ENCODE measurements at regions not wholly inside any gene's neighbourhood (a gene's known extent, or its start where the extent isn't known, plus 50 kb on each side); places are given as distances from the start of the nearest gene placed in this dataset.

DNA sequence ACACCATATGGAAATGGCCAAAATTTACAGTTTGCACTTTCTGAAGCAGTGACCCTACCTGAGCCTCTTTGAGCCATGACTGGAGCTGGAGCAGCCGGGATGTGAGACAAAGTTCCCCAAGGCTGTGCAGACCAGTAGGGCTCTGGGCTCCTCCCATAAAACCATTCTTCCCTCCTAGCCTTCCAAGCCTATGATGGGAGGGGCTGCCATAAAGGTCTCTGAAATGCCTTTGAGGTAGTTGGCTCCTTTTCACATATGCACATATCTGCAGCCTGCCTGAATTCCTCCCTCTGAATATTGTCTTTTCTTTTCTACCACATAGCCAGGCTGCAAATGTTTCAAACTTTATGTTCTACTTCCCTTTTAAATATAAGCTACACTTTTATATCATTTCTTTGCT, 516.6 kb upstream of the POM121L12 start:
- Histone ChIP-seq H3K27ac (ENCODE audit: low read depth, low read length) (no peak overlapping the region), H3K9me3 (ENCODE audit: low read length) (no peaks in the 10 kb centered on the region), H3K27me3 (ENCODE audit: control insufficient read depth in 1 of 2, insufficient read depth in 2 of 2, low read length in 2 of 2) (no peaks in the 10 kb centered on the region)

DNA sequence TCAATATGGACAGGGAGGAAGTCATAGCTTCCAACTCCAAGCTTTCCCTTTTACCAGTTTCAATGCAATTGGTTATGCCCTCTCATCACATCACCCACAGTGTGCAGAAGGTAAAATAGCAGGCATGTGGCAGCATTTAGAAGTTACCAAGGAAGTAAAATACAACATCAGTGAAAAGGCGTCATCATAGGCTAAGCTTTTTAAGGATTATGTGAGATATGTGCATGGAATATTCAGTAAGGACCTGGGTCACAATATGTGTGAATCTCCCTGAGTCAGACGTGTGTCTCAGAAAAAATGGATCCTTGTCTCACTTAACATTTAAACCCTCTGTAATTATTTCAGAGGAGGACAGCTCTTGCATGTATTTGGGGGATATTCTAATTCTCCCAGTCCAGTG, 522.8 kb upstream of the POM121L12 start:
- H3K36me3 ChIP-seq (ENCODE audit: insufficient read depth, low read length), result no peaks in the 10 kb centered on the region
- H3K27me3 ChIP-seq (ENCODE audit: control insufficient read depth in 1 of 2, insufficient read depth in 2 of 2, low read length in 2 of 2), result no peaks in the 10 kb centered on the region
- H3K4me3 ChIP-seq (ENCODE audit: low read depth in 1 of 2, low read length in 2 of 2), result no peak overlapping the region
- H3K9me3 ChIP-seq (ENCODE audit: low read length), result no peaks in the 10 kb centered on the region
- no peaks in the 10 kb centered on the region for H3K4me1 ChIP-seq (ENCODE audit: insufficient read depth, low read length)
- H3K9ac ChIP-seq (ENCODE audit: low read length), result no peak overlapping the region
- H3K27ac ChIP-seq (ENCODE audit: low read depth, low read length), result no peak overlapping the region

More for the DNA sequence above, 516.6 kb upstream of the POM121L12 start:
- no peaks in the 10 kb centered on the region for H3K4me1 ChIP-seq (ENCODE audit: insufficient read depth, low read length)
- no peaks in the 10 kb centered on the region for H3K36me3 ChIP-seq (ENCODE audit: insufficient read depth, low read length)
- H3K9ac ChIP-seq (ENCODE audit: low read length), result no peak overlapping the region
- no peak overlapping the region for H3K4me3 ChIP-seq (ENCODE audit: low read depth in 1 of 2, low read length in 2 of 2)

DNA sequence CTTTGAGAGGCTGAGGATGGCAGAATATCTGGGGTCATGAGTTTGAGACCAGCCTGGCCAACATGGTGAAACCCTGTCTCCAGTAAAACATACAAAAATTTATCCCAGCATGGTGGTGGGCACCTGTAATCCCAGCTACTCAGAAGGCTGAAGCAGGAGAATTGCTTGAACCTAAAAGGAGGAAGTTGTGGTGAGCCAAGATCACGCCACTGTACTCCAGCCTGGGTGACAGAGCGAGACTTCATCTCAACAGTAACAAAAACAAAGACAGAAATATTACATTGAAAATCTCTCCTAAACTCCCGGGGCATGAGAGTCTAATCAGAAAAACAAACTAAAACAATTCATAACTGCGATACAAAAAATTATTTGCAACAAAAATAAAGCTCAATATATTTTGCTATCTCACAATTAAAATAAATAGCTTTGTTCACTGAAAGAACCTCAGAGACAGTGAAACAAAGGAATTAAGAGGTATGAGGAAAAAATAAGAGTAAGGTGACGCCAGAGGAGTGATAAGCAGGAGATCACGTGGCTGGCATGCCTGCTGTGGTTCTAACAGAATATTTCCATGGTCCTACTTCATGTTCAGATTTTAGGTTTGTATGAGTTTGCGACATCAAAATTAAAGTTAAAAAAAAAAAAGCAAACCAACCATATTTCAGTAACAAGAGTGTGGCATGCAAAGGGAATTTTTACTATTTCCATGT, 527.7 kb upstream of the POM121L12 start:
- Histone ChIP-seq H3K9me3 (ENCODE audit: low read length) (no peaks in the 10 kb centered on the region), H3K36me3 (ENCODE audit: insufficient read depth, low read length) (no peaks in the 10 kb centered on the region), H3K4me3 (ENCODE audit: low read depth in 1 of 2, low read length in 2 of 2) (no peak overlapping the region), H3K27ac (ENCODE audit: low read depth, low read length) (no peak overlapping the region), H3K27me3 (ENCODE audit: control insufficient read depth in 1 of 2, insufficient read depth in 2 of 2, low read length in 2 of 2) (no peaks in the 10 kb centered on the region), H3K9ac (ENCODE audit: low read length) (no peak overlapping the region), H3K4me1 (ENCODE audit: insufficient read depth, low read length) (no peaks in the 10 kb centered on the region)

DNA sequence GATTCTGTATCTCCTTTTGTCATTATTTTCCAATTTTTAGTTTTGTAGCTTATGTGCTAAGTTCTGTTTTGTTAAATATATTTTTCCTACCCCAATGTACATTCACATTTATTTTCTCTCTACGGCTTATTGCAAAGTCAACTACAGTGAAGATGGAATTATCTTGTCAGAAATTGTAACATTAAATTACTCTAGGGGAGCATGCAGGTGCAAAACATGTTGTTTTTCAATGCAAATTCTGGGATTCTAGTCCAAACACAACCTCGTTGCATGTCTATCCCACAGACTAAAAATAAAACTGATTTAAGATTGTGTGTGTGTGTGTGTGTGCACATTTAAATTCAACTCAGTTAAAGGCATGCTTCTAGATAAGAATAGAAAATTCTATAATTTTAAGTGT, 529.1 kb upstream of the POM121L12 start:
- Histone ChIP-seq H3K27ac (ENCODE audit: low read depth, low read length) (no peak overlapping the region), H3K4me1 (ENCODE audit: insufficient read depth, low read length) (no peaks in the 10 kb centered on the region), H3K36me3 (ENCODE audit: insufficient read depth, low read length) (no peaks in the 10 kb centered on the region), H3K9ac (ENCODE audit: low read length) (no peak overlapping the region), H3K27me3 (ENCODE audit: control insufficient read depth in 1 of 2, insufficient read depth in 2 of 2, low read length in 2 of 2) (no peaks in the 10 kb centered on the region), H3K9me3 (ENCODE audit: low read length) (no peaks in the 10 kb centered on the region), H3K4me3 (ENCODE audit: low read depth in 1 of 2, low read length in 2 of 2) (no peak overlapping the region)

DNA sequence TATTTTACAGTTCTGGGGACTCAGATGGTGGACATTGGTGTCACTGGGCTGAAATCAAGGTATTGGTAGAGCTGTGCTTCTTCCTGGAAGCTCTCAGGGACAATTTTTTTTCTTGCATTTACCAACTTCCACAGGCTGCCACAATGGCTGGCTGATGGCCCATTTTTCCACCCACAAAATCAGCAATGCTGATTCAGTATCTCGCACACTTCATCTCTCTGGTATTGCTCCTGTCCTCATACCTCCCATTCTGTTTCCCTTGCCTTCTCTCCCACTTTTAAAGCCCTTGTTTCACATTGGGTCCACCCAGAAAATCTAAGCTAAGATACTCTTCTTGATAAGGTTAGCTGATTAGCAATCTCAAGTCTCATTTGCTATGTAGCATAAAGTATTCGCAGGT, 530.9 kb upstream of the POM121L12 start:
- Histone ChIP-seq H3K9ac (ENCODE audit: low read length) (no peak overlapping the region), H3K36me3 (ENCODE audit: insufficient read depth, low read length) (no peaks in the 10 kb centered on the region), H3K27me3 (ENCODE audit: control insufficient read depth in 1 of 2, insufficient read depth in 2 of 2, low read length in 2 of 2) (no peaks in the 10 kb centered on the region), H3K4me1 (ENCODE audit: insufficient read depth, low read length) (peaks cover 4% of the 10 kb centered on the region), H3K27ac (ENCODE audit: low read depth, low read length) (no peak overlapping the region), H3K4me3 (ENCODE audit: low read depth in 1 of 2, low read length in 2 of 2) (no peak overlapping the region), H3K9me3 (ENCODE audit: low read length) (no peaks in the 10 kb centered on the region)

DNA sequence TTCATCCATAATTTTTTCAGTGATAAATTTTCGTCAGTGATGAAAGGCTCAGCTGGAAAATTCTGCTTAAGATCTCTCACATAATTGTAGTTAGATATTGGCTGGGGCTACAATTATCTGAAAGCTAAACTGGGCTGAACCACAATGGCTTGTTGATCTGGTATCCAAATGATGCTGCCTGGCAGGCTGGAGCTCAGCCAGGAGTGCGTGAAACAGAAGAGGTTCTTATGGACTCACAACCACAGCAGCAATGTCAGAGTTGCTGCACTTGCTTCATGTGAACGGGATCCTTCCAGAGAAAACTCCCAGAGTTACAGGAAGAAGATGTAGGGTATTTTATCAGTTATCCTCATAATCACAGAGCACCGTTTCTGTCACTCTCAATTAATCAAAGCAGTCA, 533.2 kb upstream of the POM121L12 start:
- H3K9ac ChIP-seq (ENCODE audit: low read length), result no peak overlapping the region
- H3K4me1 ChIP-seq (ENCODE audit: insufficient read depth, low read length), result peaks cover 4% of the 10 kb centered on the region
- H3K27me3 ChIP-seq (ENCODE audit: control insufficient read depth in 1 of 2, insufficient read depth in 2 of 2, low read length in 2 of 2), result no peaks in the 10 kb centered on the region
- no peak overlapping the region for H3K27ac ChIP-seq (ENCODE audit: low read depth, low read length)
- no peaks in the 10 kb centered on the region for H3K9me3 ChIP-seq (ENCODE audit: low read length)
- no peak overlapping the region for H3K4me3 ChIP-seq (ENCODE audit: low read depth in 1 of 2, low read length in 2 of 2)
- no peaks in the 10 kb centered on the region for H3K36me3 ChIP-seq (ENCODE audit: insufficient read depth, low read length)

DNA sequence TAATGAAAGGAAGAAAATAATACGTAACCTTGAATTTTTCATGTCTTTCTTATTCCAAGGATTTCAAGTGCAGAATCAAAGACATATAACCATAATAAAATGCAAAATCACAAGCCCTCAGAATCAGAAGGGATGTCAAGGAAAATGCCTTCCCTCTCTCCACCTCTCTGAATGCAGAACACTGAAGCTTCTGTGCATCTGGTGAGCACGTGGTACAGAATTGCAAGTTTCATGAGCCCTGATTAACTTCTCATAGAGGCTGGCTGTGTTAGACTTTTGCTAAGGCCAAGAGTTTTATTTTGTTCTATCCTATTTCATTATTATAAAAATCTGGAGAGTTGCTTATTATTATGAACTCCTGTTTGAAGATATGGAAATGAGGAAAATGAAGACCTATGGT, 533.7 kb upstream of the POM121L12 start:
- Histone ChIP-seq H3K27ac (ENCODE audit: low read depth, low read length) (no peak overlapping the region), H3K9ac (ENCODE audit: low read length) (no peak overlapping the region), H3K27me3 (ENCODE audit: control insufficient read depth in 1 of 2, insufficient read depth in 2 of 2, low read length in 2 of 2) (no peaks in the 10 kb centered on the region), H3K9me3 (ENCODE audit: low read length) (no peaks in the 10 kb centered on the region), H3K4me1 (ENCODE audit: insufficient read depth, low read length) (peaks cover 4% of the 10 kb centered on the region), H3K36me3 (ENCODE audit: insufficient read depth, low read length) (no peaks in the 10 kb centered on the region), H3K4me3 (ENCODE audit: low read depth in 1 of 2, low read length in 2 of 2) (no peak overlapping the region)

DNA sequence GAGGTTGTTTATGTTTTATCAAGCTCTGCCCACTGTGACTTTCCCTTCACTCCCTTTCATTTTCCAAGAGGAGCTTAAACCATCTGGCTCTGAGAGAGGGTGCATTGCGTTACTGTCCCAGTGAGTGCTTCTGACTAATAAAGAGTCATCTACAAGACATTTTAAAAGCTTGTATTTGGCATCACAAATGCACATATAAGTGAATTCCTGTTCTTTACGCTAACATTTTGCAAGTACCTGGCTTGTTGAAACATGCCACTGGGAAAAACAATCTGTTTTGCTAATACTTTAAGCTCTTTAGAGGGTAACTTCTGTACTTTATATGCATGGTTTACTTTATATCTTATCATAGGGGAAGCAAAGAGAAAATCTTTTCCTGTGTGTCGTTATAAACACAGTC, 534.6 kb upstream of the POM121L12 start:
- no peak overlapping the region for H3K9ac ChIP-seq (ENCODE audit: low read length)
- peaks cover 4% of the 10 kb centered on the region for H3K4me1 ChIP-seq (ENCODE audit: insufficient read depth, low read length)
- no peak overlapping the region for H3K27ac ChIP-seq (ENCODE audit: low read depth, low read length)
- H3K27me3 ChIP-seq (ENCODE audit: control insufficient read depth in 1 of 2, insufficient read depth in 2 of 2, low read length in 2 of 2), result no peaks in the 10 kb centered on the region
- H3K4me3 ChIP-seq (ENCODE audit: low read depth in 1 of 2, low read length in 2 of 2), result no peak overlapping the region
- H3K9me3 ChIP-seq (ENCODE audit: low read length), result no peaks in the 10 kb centered on the region
- no peaks in the 10 kb centered on the region for H3K36me3 ChIP-seq (ENCODE audit: insufficient read depth, low read length)

DNA sequence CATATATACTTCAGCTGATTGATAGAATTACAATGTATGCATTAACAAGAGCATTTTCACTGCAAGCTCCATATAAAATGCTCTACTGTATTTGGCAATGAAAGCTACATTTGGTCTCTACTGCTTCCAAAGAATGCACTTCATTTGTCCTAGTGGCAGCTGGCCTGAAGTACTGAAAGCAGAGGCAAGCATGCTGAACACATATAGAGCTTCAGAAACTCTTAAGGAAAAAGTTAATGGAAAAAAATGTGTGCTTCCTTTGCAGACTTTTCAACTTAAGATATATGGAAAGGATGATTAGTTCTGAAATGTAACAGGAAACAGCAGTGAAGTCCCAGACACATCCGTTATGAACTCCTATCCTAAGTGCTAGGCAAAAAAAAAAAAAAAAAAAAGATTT, 537.1 kb upstream of the POM121L12 start:
- Histone ChIP-seq H3K36me3 (ENCODE audit: insufficient read depth, low read length) (no peaks in the 10 kb centered on the region), H3K4me3 (ENCODE audit: low read depth in 1 of 2, low read length in 2 of 2) (no peak overlapping the region), H3K9ac (ENCODE audit: low read length) (no peak overlapping the region), H3K27ac (ENCODE audit: low read depth, low read length) (no peak overlapping the region), H3K9me3 (ENCODE audit: low read length) (no peaks in the 10 kb centered on the region), H3K4me1 (ENCODE audit: insufficient read depth, low read length) (peaks cover 4% of the 10 kb centered on the region), H3K27me3 (ENCODE audit: control insufficient read depth in 1 of 2, insufficient read depth in 2 of 2, low read length in 2 of 2) (no peaks in the 10 kb centered on the region)

DNA sequence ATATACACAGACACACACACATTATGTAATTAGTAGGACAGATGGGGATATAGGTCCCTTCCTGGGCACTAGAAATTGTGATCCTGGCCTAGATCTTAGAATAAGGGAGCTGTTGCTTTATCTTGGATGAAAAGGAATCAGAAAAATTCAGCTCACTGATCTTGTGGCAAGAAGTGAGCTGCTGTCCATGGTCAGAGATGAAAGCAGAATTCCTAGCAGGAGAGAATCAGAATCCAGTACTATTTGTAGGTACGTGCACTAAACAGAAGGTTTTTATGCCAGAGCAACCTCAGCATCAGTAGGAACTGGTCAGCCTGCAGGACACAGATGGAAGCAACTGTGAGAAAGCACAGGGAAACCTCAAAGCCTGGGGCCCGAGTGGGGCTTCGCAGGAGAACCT, 549.2 kb upstream of the POM121L12 start:
- H3K9me3 ChIP-seq (ENCODE audit: low read length), result no peaks in the 10 kb centered on the region
- H3K27me3 ChIP-seq (ENCODE audit: control insufficient read depth in 1 of 2, insufficient read depth in 2 of 2, low read length in 2 of 2), result no peaks in the 10 kb centered on the region
- no peaks in the 10 kb centered on the region for H3K4me1 ChIP-seq (ENCODE audit: insufficient read depth, low read length)
- H3K36me3 ChIP-seq (ENCODE audit: insufficient read depth, low read length), result no peaks in the 10 kb centered on the region
- H3K9ac ChIP-seq (ENCODE audit: low read length), result no peak overlapping the region
- no peak overlapping the region for H3K27ac ChIP-seq (ENCODE audit: low read depth, low read length)
- H3K4me3 ChIP-seq (ENCODE audit: low read depth in 1 of 2, low read length in 2 of 2), result no peak overlapping the region

DNA sequence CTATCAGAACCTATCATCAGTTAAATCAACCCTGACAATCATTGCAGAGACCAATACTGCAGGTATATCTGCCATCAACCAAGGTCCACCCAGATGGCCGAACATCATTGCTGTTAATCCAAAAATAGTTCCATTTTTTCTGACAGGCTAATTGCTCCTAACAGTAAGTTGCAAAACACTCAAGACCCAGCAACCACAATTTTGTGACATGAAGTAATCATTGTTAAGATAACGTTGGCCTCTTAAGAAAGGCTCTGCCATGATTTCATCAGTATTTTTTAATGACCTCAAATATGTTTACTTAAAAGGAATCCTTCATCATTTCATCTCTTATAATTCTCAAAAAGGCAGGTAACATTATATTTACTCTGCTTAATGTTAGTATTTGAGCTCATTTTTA, 553.4 kb upstream of the POM121L12 start:
- H3K9me3 ChIP-seq (ENCODE audit: low read length), result no peaks in the 10 kb centered on the region
- H3K4me3 ChIP-seq (ENCODE audit: low read depth in 1 of 2, low read length in 2 of 2), result no peak overlapping the region
- no peak overlapping the region for H3K27ac ChIP-seq (ENCODE audit: low read depth, low read length)
- no peaks in the 10 kb centered on the region for H3K36me3 ChIP-seq (ENCODE audit: insufficient read depth, low read length)
- no peak overlapping the region for H3K9ac ChIP-seq (ENCODE audit: low read length)
- no peaks in the 10 kb centered on the region for H3K27me3 ChIP-seq (ENCODE audit: control insufficient read depth in 1 of 2, insufficient read depth in 2 of 2, low read length in 2 of 2)
- no peaks in the 10 kb centered on the region for H3K4me1 ChIP-seq (ENCODE audit: insufficient read depth, low read length)

DNA sequence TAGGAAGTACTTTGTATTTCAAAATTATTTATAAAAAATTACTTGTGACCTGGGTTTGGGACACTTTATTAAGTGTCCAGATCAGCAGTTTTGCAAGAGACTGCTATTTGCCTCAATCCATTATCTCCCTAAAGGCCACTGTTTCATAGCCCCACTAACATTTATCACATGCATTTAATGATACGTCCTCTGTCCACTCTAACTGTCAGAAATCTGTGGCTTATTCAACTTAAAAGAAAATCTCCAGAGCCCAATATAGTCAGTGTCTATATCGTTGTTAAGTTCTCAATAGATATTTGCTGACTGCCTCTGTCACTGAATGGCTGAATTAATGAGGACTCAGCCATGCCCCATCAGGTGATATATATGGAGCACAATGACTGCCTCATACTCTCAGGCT, 553.9 kb upstream of the POM121L12 start:
- Histone ChIP-seq H3K4me1 (ENCODE audit: insufficient read depth, low read length) (no peaks in the 10 kb centered on the region), H3K9ac (ENCODE audit: low read length) (no peak overlapping the region), H3K36me3 (ENCODE audit: insufficient read depth, low read length) (no peaks in the 10 kb centered on the region)

More for the DNA sequence above, 553.9 kb upstream of the POM121L12 start:
- H3K27ac ChIP-seq (ENCODE audit: low read depth, low read length), result no peak overlapping the region
- H3K4me3 ChIP-seq (ENCODE audit: low read depth in 1 of 2, low read length in 2 of 2), result no peak overlapping the region
- no peaks in the 10 kb centered on the region for H3K27me3 ChIP-seq (ENCODE audit: control insufficient read depth in 1 of 2, insufficient read depth in 2 of 2, low read length in 2 of 2)
- no peaks in the 10 kb centered on the region for H3K9me3 ChIP-seq (ENCODE audit: low read length)
